ENCODE measurements at regions not wholly inside any gene's neighbourhood (a gene's known extent, or its start where the extent isn't known, plus 50 kb on each side); places are given as distances from the start of the nearest gene placed in this dataset.

DNA sequence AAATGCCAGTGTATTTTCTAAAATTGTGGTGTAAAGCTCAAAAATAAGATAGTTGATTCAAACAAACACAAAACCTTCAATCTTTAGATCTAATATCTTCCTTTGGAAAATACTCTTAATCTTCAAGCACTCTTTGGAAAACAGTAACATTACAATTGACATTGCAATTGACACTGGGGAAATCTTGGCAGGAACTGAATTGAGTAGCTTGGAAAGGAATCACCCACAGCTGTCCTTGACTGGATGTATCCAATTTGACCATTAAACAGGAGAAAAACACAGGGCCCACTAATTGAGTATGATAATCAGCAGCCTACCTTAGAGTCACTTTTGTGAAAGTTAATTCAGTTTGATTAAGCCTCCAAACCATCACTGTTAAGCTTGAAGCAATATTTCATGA, 776.7 kb downstream of the DTWD2 start (continued):
- TF ChIP-seq, protein P1, sequence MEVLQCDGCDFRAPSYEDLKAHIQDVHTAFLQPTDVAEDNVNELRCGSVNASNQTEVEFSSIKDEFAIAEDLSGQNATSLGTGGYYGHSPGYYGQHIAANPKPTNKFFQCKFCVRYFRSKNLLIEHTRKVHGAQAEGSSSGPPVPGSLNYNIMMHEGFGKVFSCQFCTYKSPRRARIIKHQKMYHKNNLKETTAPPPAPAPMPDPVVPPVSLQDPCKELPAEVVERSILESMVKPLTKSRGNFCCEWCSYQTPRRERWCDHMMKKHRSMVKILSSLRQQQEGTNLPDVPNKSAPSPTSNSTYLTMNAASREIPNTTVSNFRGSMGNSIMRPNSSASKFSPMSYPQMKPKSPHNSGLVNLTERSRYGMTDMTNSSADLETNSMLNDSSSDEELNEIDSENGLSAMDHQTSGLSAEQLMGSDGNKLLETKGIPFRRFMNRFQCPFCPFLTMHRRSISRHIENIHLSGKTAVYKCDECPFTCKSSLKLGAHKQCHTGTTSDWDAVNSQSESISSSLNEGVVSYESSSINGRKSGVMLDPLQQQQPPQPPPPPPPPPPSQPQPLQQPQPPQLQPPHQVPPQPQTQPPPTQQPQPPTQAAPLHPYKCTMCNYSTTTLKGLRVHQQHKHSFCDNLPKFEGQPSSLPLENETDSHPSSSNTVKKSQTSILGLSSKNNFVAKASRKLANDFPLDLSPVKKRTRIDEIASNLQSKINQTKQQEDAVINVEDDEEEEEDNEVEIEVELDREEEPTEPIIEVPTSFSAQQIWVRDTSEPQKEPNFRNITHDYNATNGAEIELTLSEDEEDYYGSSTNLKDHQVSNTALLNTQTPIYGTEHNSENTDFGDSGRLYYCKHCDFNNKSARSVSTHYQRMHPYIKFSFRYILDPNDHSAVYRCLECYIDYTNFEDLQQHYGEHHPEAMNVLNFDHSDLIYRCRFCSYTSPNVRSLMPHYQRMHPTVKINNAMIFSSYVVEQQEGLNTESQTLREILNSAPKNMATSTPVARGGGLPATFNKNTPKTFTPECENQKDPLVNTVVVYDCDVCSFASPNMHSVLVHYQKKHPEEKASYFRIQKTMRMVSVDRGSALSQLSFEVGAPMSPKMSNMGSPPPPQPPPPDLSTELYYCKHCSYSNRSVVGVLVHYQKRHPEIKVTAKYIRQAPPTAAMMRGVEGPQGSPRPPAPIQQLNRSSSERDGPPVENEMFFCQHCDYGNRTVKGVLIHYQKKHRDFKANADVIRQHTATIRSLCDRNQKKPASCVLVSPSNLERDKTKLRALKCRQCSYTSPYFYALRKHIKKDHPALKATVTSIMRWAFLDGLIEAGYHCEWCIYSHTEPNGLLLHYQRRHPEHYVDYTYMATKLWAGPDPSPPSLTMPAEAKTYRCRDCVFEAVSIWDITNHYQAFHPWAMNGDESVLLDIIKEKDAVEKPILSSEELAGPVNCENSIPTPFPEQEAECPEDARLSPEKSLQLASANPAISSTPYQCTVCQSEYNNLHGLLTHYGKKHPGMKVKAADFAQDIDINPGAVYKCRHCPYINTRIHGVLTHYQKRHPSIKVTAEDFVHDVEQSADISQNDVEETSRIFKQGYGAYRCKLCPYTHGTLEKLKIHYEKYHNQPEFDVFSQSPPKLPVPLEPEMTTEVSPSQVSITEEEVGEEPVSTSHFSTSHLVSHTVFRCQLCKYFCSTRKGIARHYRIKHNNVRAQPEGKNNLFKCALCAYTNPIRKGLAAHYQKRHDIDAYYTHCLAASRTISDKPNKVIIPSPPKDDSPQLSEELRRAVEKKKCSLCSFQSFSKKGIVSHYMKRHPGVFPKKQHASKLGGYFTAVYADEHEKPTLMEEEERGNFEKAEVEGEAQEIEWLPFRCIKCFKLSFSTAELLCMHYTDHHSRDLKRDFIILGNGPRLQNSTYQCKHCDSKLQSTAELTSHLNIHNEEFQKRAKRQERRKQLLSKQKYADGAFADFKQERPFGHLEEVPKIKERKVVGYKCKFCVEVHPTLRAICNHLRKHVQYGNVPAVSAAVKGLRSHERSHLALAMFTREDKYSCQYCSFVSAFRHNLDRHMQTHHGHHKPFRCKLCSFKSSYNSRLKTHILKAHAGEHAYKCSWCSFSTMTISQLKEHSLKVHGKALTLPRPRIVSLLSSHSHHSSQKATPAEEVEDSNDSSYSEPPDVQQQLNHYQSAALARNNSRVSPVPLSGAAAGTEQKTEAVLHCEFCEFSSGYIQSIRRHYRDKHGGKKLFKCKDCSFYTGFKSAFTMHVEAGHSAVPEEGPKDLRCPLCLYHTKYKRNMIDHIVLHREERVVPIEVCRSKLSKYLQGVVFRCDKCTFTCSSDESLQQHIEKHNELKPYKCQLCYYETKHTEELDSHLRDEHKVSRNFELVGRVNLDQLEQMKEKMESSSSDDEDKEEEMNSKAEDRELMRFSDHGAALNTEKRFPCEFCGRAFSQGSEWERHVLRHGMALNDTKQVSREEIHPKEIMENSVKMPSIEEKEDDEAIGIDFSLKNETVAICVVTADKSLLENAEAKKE (CRISPR knock-in tag; IDR thresholded peaks at IDR 0.05): no peak
- TF ChIP-seq CREB1 (CRISPR knock-in tag; IDR thresholded peaks at IDR 0.05; ENCODE audit: low read depth): no peak

DNA sequence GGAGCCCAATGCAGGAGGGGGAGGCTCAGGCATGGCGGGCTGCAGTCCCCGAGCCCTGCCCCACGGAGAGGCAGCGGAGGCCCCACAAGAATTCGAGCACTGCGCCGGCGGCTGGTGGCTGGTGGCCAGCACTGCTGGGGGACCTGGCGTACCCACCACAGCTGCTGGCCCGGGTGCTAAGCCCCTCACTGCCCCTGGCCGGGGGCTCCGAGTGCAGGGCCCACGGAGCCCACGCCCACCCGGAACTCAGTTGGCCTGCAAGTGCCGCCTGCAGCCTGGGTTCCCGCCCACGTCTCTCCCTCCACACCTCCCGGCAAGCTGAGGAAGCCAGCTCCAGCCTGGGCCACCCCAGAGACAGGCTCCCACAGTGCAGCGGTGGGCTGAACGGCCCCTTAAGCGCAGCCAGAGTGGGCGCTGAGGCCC, 780.3 kb downstream of the DTWD2 start:
- DNase-seq (ENCODE audit: low spot score) (no peak), ATAC-seq (no peak)
- Mint-ChIP-seq H3K36me3 (ENCODE audit: low read depth) (peaks cover 40% of the 10 kb centered on the region; the same call in 2 of the 3 replicates), H3K27me3 (ENCODE audit: insufficient read depth, low read depth, poor library complexity) (no peaks in the 10 kb centered on the region), H3K4me3 (no peak overlapping the region), H3K9me3 (peaks cover 43% of the 10 kb centered on the region), H3K27ac (no peak overlapping the region), H3K4me1 (peaks cover 9% of the 10 kb centered on the region)
- Histone ChIP-seq H3K4me3 (no peak overlapping the region), H4K20me1 (replicated peaks; ENCODE audit: insufficient read depth) (no peaks in the 10 kb centered on the region), H3F3A (replicated peaks; ENCODE audit: low read depth) (no peaks in the 10 kb centered on the region), H3K27ac (ENCODE audit: low read depth) (no peak overlapping the region), H3K36me3 (ENCODE audit: insufficient read depth) (peaks cover 4% of the 10 kb centered on the region; the same call in 1 of the 2 replicates), H3K4me2 (no peak overlapping the region), H3K27me3 (ENCODE audit: insufficient read depth) (no peaks in the 10 kb centered on the region), H3K4me1 (ENCODE audit: insufficient read depth) (peaks cover 7% of the 10 kb centered on the region), H2AFZ (no peak overlapping the region), H3K9me2 (ENCODE audit: insufficient read depth) (0 out of 2 replicates have a peak, but pooled peaks cover 5% of the 10 kb centered on the region), H3K79me2 (replicated peaks; ENCODE audit: insufficient read depth) (no peaks in the 10 kb centered on the region)
- TF ChIP-seq NANOG (IDR thresholded peaks at IDR 0.05; ENCODE audit: borderline replicate concordance): no peak
- no peak for TF ChIP-seq ZNF331 (CRISPR knock-in tag; IDR thresholded peaks at IDR 0.05; ENCODE audit: low read depth)
- no peak for TF ChIP-seq EZH2 (IDR thresholded peaks at IDR 0.05; ENCODE audit: low read depth, unreplicated experiment)
- TF ChIP-seq, protein P2, sequence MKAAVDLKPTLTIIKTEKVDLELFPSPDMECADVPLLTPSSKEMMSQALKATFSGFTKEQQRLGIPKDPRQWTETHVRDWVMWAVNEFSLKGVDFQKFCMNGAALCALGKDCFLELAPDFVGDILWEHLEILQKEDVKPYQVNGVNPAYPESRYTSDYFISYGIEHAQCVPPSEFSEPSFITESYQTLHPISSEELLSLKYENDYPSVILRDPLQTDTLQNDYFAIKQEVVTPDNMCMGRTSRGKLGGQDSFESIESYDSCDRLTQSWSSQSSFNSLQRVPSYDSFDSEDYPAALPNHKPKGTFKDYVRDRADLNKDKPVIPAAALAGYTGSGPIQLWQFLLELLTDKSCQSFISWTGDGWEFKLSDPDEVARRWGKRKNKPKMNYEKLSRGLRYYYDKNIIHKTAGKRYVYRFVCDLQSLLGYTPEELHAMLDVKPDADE (IDR thresholded peaks at IDR 0.05): no peak
- no peak for TF ChIP-seq POLR2AphosphoS5 (IDR thresholded peaks at IDR 0.05; ENCODE audit: low read depth)
- TF ChIP-seq, protein P3, sequence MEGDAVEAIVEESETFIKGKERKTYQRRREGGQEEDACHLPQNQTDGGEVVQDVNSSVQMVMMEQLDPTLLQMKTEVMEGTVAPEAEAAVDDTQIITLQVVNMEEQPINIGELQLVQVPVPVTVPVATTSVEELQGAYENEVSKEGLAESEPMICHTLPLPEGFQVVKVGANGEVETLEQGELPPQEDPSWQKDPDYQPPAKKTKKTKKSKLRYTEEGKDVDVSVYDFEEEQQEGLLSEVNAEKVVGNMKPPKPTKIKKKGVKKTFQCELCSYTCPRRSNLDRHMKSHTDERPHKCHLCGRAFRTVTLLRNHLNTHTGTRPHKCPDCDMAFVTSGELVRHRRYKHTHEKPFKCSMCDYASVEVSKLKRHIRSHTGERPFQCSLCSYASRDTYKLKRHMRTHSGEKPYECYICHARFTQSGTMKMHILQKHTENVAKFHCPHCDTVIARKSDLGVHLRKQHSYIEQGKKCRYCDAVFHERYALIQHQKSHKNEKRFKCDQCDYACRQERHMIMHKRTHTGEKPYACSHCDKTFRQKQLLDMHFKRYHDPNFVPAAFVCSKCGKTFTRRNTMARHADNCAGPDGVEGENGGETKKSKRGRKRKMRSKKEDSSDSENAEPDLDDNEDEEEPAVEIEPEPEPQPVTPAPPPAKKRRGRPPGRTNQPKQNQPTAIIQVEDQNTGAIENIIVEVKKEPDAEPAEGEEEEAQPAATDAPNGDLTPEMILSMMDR (conservative IDR thresholded peaks at IDR 0.05; ENCODE audit: low read depth in 2 of 2): no peak
- no peak for TF ChIP-seq CREB1 (CRISPR knock-in tag; IDR thresholded peaks at IDR 0.05; ENCODE audit: low read depth)
- no peak for TF ChIP-seq STAT1 (IDR thresholded peaks at IDR 0.05; ENCODE audit: unreplicated experiment)
- TF ChIP-seq, protein P4, sequence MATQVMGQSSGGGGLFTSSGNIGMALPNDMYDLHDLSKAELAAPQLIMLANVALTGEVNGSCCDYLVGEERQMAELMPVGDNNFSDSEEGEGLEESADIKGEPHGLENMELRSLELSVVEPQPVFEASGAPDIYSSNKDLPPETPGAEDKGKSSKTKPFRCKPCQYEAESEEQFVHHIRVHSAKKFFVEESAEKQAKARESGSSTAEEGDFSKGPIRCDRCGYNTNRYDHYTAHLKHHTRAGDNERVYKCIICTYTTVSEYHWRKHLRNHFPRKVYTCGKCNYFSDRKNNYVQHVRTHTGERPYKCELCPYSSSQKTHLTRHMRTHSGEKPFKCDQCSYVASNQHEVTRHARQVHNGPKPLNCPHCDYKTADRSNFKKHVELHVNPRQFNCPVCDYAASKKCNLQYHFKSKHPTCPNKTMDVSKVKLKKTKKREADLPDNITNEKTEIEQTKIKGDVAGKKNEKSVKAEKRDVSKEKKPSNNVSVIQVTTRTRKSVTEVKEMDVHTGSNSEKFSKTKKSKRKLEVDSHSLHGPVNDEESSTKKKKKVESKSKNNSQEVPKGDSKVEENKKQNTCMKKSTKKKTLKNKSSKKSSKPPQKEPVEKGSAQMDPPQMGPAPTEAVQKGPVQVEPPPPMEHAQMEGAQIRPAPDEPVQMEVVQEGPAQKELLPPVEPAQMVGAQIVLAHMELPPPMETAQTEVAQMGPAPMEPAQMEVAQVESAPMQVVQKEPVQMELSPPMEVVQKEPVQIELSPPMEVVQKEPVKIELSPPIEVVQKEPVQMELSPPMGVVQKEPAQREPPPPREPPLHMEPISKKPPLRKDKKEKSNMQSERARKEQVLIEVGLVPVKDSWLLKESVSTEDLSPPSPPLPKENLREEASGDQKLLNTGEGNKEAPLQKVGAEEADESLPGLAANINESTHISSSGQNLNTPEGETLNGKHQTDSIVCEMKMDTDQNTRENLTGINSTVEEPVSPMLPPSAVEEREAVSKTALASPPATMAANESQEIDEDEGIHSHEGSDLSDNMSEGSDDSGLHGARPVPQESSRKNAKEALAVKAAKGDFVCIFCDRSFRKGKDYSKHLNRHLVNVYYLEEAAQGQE (IDR thresholded peaks at IDR 0.05; ENCODE audit: unreplicated experiment): no peak
- no peak for TF ChIP-seq ZNF114 (CRISPR knock-in tag; IDR thresholded peaks at IDR 0.05)
- TF ChIP-seq JUNB (IDR thresholded peaks at IDR 0.05; ENCODE audit: unreplicated experiment): no peak

Measured in GM23338 (cell line).